H1 (cell line): ENCODE measurements at regions not wholly inside any gene's neighbourhood (a gene's known extent, or its start where the extent isn't known, plus 50 kb on each side); places are given as distances from the start of the nearest gene placed in this dataset.

Experiments used
- ASH2L ChIP-seq: fragments of 200-600, 300-600 bp; sonication (generic); IDR thresholded peaks from one replicate; pipeline ENCODE4 v1.7.1; 2017; ENCODE audit warnings: low read length
- BACH1 ChIP-seq: IDR thresholded peaks from 2 replicates; pipeline ENCODE4 v1.6.1; 2012; ENCODE audit warnings: low read length, improper control_type of control experiment
- CTCF ChIP-seq, 3 experiments: IDR thresholded peaks; 1 replicate in 2 of 3; 2 replicates in 1 of 3; pipeline versions ENCODE4 v1.5.1 to v1.6.1; 2011; ENCODE audit warnings: low read length in 3 of 3, mild to moderate bottlenecking in 3 of 3, inconsistent platforms in 2 of 3, low read depth in 1 of 3, moderate library complexity in 1 of 3; ENCODE audit not compliant: insufficient read depth in 1 of 3; ENCODE audit errors: control extremely low read depth in 1 of 3
- JUND ChIP-seq: IDR thresholded peaks from 2 replicates; pipeline ENCODE4 v1.6.1; 2011; ENCODE audit warnings: mild to moderate bottlenecking, improper control_type of control experiment, low read length
- MAFK ChIP-seq: IDR thresholded peaks from 2 replicates; pipeline ENCODE4 v1.6.1; 2012; ENCODE audit warnings: low read depth, mild to moderate bottlenecking, improper control_type of control experiment, low read length
- NRF1 ChIP-seq: IDR thresholded peaks from 2 replicates; pipeline ENCODE4 v1.6.1; 2011; ENCODE audit warnings: mild to moderate bottlenecking, low read depth, low read length, improper control_type of control experiment
- RFX5 ChIP-seq: IDR thresholded peaks from 2 replicates; pipeline ENCODE4 v1.6.1; 2011; ENCODE audit warnings: low read depth, low read length, improper control_type of control experiment, borderline replicate concordance
- RNF2 ChIP-seq: fragments of 200-900, 300-1000 bp; sonication (generic); IDR thresholded peaks from 2 replicates; pipeline ENCODE4 v1.7.1; 2016; ENCODE audit warnings: borderline replicate concordance, low read depth, mild to moderate bottlenecking, antibody characterized with exemption, low read length; ENCODE audit not compliant: poor library complexity, severe bottlenecking; ENCODE audit errors: missing control alignments
- SP4 ChIP-seq: IDR thresholded peaks from 2 replicates; pipeline ENCODE4 v1.6.1; 2012; ENCODE audit warnings: low read length, inconsistent platforms
- TAF1 ChIP-seq: IDR thresholded peaks from 2 replicates; pipeline ENCODE4 v1.6.1; 2011; ENCODE audit warnings: mild to moderate bottlenecking, low read depth, low read length
- USF2 ChIP-seq: IDR thresholded peaks from 2 replicates; pipeline ENCODE4 v1.6.1; 2011; ENCODE audit warnings: low read length, improper control_type of control experiment

- no peak for TF ChIP-seq CTCF (IDR thresholded peaks at IDR 0.05; ENCODE audit: control extremely low read depth in 1 of 3, insufficient read depth in 1 of 3, low read depth in 1 of 3, low read length in 3 of 3)
- TF ChIP-seq TAF1: no peak
- no peak for TF ChIP-seq NRF1
- TF ChIP-seq SP4: no peak
- no peak for TF ChIP-seq ASH2L
- TF ChIP-seq USF2: no peak
- no peak for TF ChIP-seq RNF2
- TF ChIP-seq JUND: no peak
- TF ChIP-seq RFX5: no peak
- no peak for TF ChIP-seq MAFK
- TF ChIP-seq BACH1: no peak
Observed at GRCh38 chr3:144045766-144046165, 74.1 kb downstream of the DIPK2A start.
